SH-SY5Y (cell line): ENCODE measurements at regions not wholly inside any gene's neighbourhood (a gene's known extent, or its start where the extent isn't known, plus 50 kb on each side); places are given as distances from the start of the nearest gene placed in this dataset.

ENCODE experiments used
- GATA2 ChIP-seq: IDR thresholded peaks from 2 replicates; pipeline ENCODE4 v1.6.1; 2011; ENCODE audit warnings: mild to moderate bottlenecking, low read depth, low read length
- GATA3 ChIP-seq: IDR thresholded peaks from 2 replicates; pipeline ENCODE4 v1.6.1; 2011; ENCODE audit warnings: low read depth, mild to moderate bottlenecking, low read length, moderate library complexity

GRCh38 chr5:90297045-90297764 is 112.4 kb downstream of the CETN3 start:
- TF ChIP-seq GATA3 (no peak), GATA2 (no peak)
